ENCODE measurements at regions not wholly inside any gene's neighbourhood (a gene's known extent, or its start where the extent isn't known, plus 50 kb on each side); places are given as distances from the start of the nearest gene placed in this dataset.

DNA sequence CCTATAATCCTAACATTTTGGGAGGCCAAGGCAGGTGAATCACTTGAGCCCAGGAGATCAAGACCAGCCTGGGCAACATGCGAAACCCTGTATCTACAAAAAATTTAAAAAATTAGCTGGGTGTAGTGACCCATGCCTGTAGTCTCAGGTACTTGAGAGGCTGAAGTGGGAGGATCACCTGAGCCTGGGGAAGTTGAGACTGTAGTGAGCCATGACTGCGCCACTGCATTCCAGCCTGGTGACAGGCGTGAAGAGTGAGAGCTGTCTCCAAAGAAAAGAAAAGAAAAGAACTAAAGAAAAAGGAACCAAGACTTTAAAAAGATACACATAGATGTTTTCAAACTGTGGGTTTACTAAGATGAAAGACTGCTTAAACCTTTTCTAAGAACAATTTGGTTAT, 129.0 kb downstream of the SPCS3 start:
- CTCF ChIA-PET, result no interaction called here
- DNase-seq (ENCODE audit: extremely low spot score), result no peak
- POLR2A ChIA-PET, result no interaction called here
- TF ChIP-seq, protein P1, sequence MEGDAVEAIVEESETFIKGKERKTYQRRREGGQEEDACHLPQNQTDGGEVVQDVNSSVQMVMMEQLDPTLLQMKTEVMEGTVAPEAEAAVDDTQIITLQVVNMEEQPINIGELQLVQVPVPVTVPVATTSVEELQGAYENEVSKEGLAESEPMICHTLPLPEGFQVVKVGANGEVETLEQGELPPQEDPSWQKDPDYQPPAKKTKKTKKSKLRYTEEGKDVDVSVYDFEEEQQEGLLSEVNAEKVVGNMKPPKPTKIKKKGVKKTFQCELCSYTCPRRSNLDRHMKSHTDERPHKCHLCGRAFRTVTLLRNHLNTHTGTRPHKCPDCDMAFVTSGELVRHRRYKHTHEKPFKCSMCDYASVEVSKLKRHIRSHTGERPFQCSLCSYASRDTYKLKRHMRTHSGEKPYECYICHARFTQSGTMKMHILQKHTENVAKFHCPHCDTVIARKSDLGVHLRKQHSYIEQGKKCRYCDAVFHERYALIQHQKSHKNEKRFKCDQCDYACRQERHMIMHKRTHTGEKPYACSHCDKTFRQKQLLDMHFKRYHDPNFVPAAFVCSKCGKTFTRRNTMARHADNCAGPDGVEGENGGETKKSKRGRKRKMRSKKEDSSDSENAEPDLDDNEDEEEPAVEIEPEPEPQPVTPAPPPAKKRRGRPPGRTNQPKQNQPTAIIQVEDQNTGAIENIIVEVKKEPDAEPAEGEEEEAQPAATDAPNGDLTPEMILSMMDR (IDR thresholded peaks at IDR 0.05; ENCODE audit: control extremely low read depth, extremely low read depth, low read depth, missing control alignments), result no peak

DNA sequence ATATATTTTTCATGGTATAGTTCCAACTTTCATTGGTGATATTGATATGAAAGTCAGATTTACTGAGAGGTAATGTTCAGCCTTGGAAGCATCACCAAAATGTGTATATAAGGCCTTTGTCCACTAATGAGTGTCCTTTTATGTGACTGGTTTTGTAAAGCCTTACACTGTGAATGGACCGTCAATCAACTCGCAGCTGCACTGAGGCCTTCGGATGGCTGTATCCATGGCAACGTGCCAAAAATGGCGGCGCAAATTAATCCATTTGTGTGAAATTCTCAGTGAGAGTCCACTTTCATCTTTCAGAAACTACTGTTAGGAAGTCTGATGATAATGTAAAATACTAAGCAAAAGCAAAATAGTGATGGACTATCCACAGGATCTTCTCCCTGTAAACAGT, 131.7 kb downstream of the SPCS3 start:
- TF ChIP-seq, protein P1 (IDR thresholded peaks at IDR 0.05; ENCODE audit: control extremely low read depth, extremely low read depth, low read depth, missing control alignments), result no peak
- no peak for DNase-seq (ENCODE audit: extremely low spot score)
- ChIA-PET CTCF (no interaction called here), POLR2A (no interaction called here)

DNA sequence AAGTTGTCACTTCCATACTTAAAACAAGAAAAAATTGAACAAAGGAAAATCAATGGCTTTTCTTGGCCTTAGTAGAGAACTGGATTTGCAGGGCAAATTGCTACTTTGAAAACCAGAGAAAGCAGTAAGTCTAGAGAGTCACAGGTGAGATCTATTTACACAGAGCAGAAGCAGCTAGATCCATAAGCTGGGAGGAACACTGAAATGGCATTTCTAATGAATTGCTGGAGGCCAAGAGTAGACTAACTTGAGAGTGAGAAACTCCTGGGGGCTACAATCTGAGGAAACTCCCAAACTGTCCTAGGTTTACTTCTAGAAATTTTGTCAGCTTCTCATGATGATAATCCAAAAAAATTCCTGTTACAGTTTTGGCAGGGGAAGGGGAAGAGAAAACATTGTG, 133.3 kb downstream of the SPCS3 start:
- POLR2A ChIA-PET, result no interaction called here
- CTCF ChIA-PET, result interaction anchor here (1.0 kb wide), 1 partner anchor 9 kb away, joined by 3 read pairs; no protein-coding TSS in a partner anchor
- TF ChIP-seq, protein P1 (IDR thresholded peaks at IDR 0.05; ENCODE audit: control extremely low read depth, extremely low read depth, low read depth, missing control alignments), result no peak
- no peak for DNase-seq (ENCODE audit: extremely low spot score)

DNA sequence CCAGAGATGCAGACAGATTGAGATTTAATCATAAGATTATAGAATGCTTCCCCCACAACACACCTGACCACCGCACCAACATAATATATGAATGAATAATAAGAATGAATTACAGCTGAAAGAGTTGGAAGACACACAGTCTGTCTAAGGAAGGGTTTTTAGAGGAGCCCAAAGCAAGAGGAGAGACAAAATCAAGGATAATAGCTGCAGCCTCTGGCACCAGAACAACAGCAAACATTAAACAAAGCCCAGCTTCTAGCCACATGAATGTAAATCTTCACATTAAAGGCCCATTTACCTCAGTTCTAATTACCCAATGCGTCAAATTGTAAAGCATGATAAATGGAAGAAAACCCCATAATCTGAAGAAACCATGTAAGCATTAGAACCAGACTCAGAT, 133.9 kb downstream of the SPCS3 start:
- no peak for DNase-seq (ENCODE audit: extremely low spot score)
- ChIA-PET CTCF (no interaction called here), POLR2A (no interaction called here)
- TF ChIP-seq, protein P1 (IDR thresholded peaks at IDR 0.05; ENCODE audit: control extremely low read depth, extremely low read depth, low read depth, missing control alignments), result no peak

DNA sequence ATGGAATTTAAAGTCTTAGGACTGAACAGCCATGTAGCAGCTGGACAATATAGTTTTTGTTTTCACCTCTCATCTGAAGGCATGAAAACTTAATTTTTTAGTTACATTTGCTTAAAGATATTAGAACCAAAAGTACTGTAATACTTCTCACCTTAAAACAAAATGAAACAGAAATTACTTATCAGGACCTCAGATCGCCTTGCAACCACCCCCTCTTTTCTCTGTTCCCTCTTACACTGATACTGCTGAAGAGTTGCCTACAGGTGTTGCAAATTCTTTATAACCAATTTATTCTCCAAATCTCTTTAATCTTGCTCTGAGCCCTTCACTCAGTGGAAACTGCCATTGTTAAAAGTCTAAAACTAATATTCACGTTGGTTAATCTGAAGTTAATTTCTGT, 145.0 kb downstream of the SPCS3 start:
- POLR2A ChIA-PET, result no interaction called here
- CTCF ChIA-PET, result interaction anchor here (1.0 kb wide), 1 partner anchor 13 kb away, joined by 3 read pairs; no protein-coding TSS in a partner anchor
- TF ChIP-seq, protein P1 (IDR thresholded peaks at IDR 0.05; ENCODE audit: control extremely low read depth, extremely low read depth, low read depth, missing control alignments), result no peak
- peak; percentile 62 for DNase-seq (ENCODE audit: extremely low spot score)

DNA sequence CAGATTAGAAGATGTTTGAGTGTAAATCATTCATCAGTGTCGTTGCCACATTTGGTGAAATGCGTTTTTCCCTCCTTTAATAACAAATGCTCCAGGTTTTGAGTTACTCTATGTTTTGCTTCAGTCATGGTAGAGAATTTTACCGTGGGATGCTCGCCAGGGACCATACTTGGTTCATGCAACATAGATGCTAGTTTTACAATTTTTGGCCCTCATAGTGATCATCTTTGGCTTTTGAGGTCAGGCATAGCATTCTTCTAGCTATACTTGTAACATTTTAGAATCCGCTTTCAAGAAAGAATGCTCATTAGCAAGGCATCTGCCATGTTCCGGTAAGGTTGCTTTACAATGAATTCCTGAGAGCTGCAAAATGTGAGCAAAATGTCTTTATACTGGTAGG, 147.2 kb downstream of the SPCS3 start:
- POLR2A ChIA-PET, result no interaction called here
- TF ChIP-seq, protein P1 (IDR thresholded peaks at IDR 0.05; ENCODE audit: control extremely low read depth, extremely low read depth, low read depth, missing control alignments), result no peak
- no peak for DNase-seq (ENCODE audit: extremely low spot score)
- CTCF ChIA-PET, result interaction anchor here (1.4 kb wide), 1 partner anchor 33 kb away, joined by 3 read pairs; no protein-coding TSS in a partner anchor

DNA sequence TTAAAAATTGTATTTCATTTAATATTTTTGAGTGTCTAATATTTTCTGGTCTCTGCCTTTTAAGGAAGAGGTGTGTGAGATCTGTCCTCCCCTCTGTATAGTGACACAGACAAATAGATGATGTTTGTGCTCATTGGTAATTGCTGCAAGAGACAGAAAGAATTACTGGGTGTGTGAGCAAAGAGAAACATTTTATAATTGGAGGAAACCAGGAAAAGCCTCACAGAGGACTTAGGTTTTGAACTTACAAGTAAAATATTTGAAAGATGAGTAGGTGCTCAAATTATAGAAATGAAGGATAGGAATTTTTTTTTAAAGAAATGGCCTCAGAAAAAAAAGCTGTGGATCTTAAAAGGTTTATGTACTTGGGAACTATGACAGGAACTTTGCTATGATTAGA, 149.8 kb downstream of the SPCS3 start:
- POLR2A ChIA-PET, result no interaction called here
- no peak for DNase-seq (ENCODE audit: extremely low spot score)
- CTCF ChIA-PET, result no interaction called here
- TF ChIP-seq, protein P1 (IDR thresholded peaks at IDR 0.05; ENCODE audit: control extremely low read depth, extremely low read depth, low read depth, missing control alignments), result no peak

All from GM10248 (cell line).